ENCODE measurements at regions not wholly inside any gene's neighbourhood (a gene's known extent, or its start where the extent isn't known, plus 50 kb on each side); places are given as distances from the start of the nearest gene placed in this dataset.

GRCh38 chr11:32005786-32006416 is 85.0 kb upstream of the RCN1 start:
- Histone ChIP-seq H3K4me3 (no peak overlapping the region), H3K4me1 (no peaks in the 10 kb centered on the region), H3K36me3 (no peaks in the 10 kb centered on the region), H3K9me3 (no peaks in the 10 kb centered on the region), H3K27ac (no peak overlapping the region), H3K27me3 (peaks cover 47% of the 10 kb centered on the region)
- ATAC-seq: no peak
- WGBS, 2 donors (ENCODE audit: low coverage in 1 of 2): 68 to 89% methylated on average over 5 to 9 of the region's 13 CpGs
- TF ChIP-seq EP300 (IDR thresholded peaks at IDR 0.05) (no peak), CTCF (IDR thresholded peaks at IDR 0.05) (no peak), POLR2AphosphoS5 (IDR thresholded peaks at IDR 0.05) (no peak), POLR2A (IDR thresholded peaks at IDR 0.05) (no peak)

- Histone ChIP-seq H3K36me3 (no peaks in the 10 kb centered on the region), H3K9me3 (no peaks in the 10 kb centered on the region), H3K27me3 (peaks cover 50% of the 10 kb centered on the region), H3K4me1 (no peaks in the 10 kb centered on the region), H3K27ac (no peak overlapping the region), H3K4me3 (no peak overlapping the region)
- WGBS, 2 donors (ENCODE audit: low coverage in 1 of 2): 60 to 63% methylated on average over 5 to 6 of the region's 9 CpGs
- TF ChIP-seq POLR2A (IDR thresholded peaks at IDR 0.05): no peak
- no peak for ATAC-seq
Measured at GRCh38 chr11:32003335-32003734, 87.5 kb upstream of the RCN1 start.

- H3K27ac ChIP-seq: no peak overlapping the region
- no peak overlapping the region for H3K4me3 ChIP-seq
- WGBS, 2 donors (ENCODE audit: low coverage in 1 of 2): 52 to 70% methylated on average over 2 of the region's 2 CpGs
- ATAC-seq: no peak
- TF ChIP-seq EP300 (IDR thresholded peaks at IDR 0.05) (no peak), CTCF (IDR thresholded peaks at IDR 0.05) (no peak), POLR2AphosphoS5 (IDR thresholded peaks at IDR 0.05) (no peak), POLR2A (IDR thresholded peaks at IDR 0.05) (no peak)
- H3K9me3 ChIP-seq: no peaks in the 10 kb centered on the region
- H3K36me3 ChIP-seq: no peaks in the 10 kb centered on the region
- no peaks in the 10 kb centered on the region for H3K4me1 ChIP-seq
- peaks cover 59% of the 10 kb centered on the region for H3K27me3 ChIP-seq
Measured at GRCh38 chr11:32002311-32002710, 88.6 kb upstream of the RCN1 start.

- Histone ChIP-seq H3K27ac (no peak overlapping the region), H3K4me3 (no peak overlapping the region), H3K36me3 (no peaks in the 10 kb centered on the region), H3K4me1 (no peaks in the 10 kb centered on the region), H3K9me3 (no peaks in the 10 kb centered on the region), H3K27me3 (peaks cover 43% of the 10 kb centered on the region)
- 59 to 66% methylated on average over 2 of the region's 2 CpGs for WGBS, 2 donors (ENCODE audit: low coverage in 1 of 2)
- no peak for ATAC-seq
- no peak for TF ChIP-seq POLR2A (IDR thresholded peaks at IDR 0.05)
- no peak for TF ChIP-seq CTCF (IDR thresholded peaks at IDR 0.05)
- TF ChIP-seq POLR2AphosphoS5 (IDR thresholded peaks at IDR 0.05): no peak
- no peak for TF ChIP-seq EP300 (IDR thresholded peaks at IDR 0.05)
Measured at GRCh38 chr11:31997955-31998354, 92.9 kb upstream of the RCN1 start.

- Histone ChIP-seq H3K4me3 (no peak overlapping the region), H3K4me1 (no peaks in the 10 kb centered on the region), H3K27ac (no peak overlapping the region), H3K27me3 (peaks cover 38% of the 10 kb centered on the region), H3K36me3 (no peaks in the 10 kb centered on the region), H3K9me3 (no peaks in the 10 kb centered on the region)
- TF ChIP-seq CTCF (IDR thresholded peaks at IDR 0.05) (no peak), POLR2A (IDR thresholded peaks at IDR 0.05) (no peak), EP300 (IDR thresholded peaks at IDR 0.05) (no peak), POLR2AphosphoS5 (IDR thresholded peaks at IDR 0.05) (no peak)
- 65 to 87% methylated on average over 3 to 5 of the region's 7 CpGs for WGBS, 2 donors (ENCODE audit: low coverage in 1 of 2)
- ATAC-seq: no peak
Measured at GRCh38 chr11:31996159-31996881, 94.6 kb upstream of the RCN1 start.
